ENCODE measurements at regions not wholly inside any gene's neighbourhood (a gene's known extent, or its start where the extent isn't known, plus 50 kb on each side); places are given as distances from the start of the nearest gene placed in this dataset.

DNA sequence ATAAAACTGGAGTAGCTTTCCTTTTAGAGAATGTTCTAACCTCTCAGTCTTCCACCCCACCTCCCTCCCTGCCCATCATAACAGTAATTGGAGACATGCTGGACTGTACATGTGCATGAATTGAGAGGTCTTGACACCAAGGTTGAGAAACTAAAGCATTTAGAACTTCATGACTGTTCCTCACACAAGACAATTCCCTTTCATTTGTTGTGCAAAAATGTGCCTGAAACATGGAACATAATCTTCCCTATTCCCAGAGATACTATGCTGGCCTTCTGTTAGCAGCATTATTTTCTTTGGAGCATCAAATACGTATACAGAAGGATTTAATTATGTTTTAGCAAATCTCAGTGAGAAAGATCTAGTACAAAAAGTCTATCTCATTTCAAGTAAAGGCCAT, 97.5 kb upstream of the KCNE2 start:
- H3K27me3 ChIP-seq (ENCODE audit: insufficient read depth, low read length): no peaks in the 10 kb centered on the region
- no peaks in the 10 kb centered on the region for H3K4me1 ChIP-seq (ENCODE audit: insufficient read depth, low read length)
- no peaks in the 10 kb centered on the region for H3K9me3 ChIP-seq (ENCODE audit: low read length)
- no peak overlapping the region for H3K4me3 ChIP-seq (ENCODE audit: low read length)
- no peaks in the 10 kb centered on the region for H3K36me3 ChIP-seq (ENCODE audit: insufficient read depth, low read length)
- H2AFZ ChIP-seq (ENCODE audit: low read depth, low read length): no peak overlapping the region

DNA sequence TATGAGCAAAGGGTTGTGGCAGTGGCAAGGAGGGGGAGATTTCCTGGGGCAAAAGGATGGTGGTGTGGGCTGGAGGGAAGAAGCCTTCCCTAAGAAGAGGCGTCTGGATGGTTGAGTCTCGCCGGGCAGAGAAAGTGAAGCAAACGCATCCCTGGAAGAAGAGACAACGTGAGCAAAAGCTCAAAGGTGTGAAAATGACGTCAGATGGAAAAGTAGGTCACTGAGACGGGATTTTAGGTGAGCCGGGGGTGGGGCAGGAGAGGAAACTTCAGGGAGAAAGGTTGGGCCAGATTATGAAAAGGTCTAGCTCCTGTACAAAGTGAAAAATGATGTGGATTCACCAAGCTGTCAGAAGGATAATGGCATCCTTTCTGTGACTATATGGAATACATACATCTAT, 95.3 kb upstream of the KCNE2 start:
- H3K27me3 ChIP-seq (ENCODE audit: insufficient read depth, low read length): no peaks in the 10 kb centered on the region

DNA sequence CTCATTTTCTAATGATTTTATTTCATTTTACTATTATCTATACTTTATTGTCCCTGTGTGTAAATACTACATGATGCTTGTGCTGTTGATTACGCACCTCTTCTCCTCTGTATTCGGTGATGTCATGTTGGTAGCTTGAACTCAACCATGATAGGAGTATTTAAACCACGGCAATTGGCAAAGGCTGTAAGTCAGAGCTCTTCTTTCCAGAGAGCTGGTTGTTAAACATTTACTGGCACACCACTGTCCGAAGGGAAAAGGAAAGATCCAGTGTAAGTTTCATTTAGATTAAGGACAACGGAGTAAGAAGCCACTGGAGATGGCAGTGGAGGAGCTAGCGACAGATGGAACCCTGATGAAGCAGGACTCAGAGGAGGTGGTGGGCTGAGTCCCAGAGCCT, 93.4 kb upstream of the KCNE2 start:
- Histone ChIP-seq H3K36me3 (ENCODE audit: insufficient read depth, low read length) (no peaks in the 10 kb centered on the region), H3K4me3 (ENCODE audit: low read length) (no peak overlapping the region), H3K4me1 (ENCODE audit: insufficient read depth, low read length) (no peaks in the 10 kb centered on the region), H3K9me3 (ENCODE audit: low read length) (no peaks in the 10 kb centered on the region), H2AFZ (ENCODE audit: low read depth, low read length) (no peak overlapping the region), H3K27me3 (ENCODE audit: insufficient read depth, low read length) (no peaks in the 10 kb centered on the region)

More for the DNA sequence above, 95.3 kb upstream of the KCNE2 start:
- Histone ChIP-seq H3K9me3 (ENCODE audit: low read length) (no peaks in the 10 kb centered on the region), H2AFZ (ENCODE audit: low read depth, low read length) (no peak overlapping the region), H3K36me3 (ENCODE audit: insufficient read depth, low read length) (no peaks in the 10 kb centered on the region), H3K4me3 (ENCODE audit: low read length) (no peak overlapping the region), H3K4me1 (ENCODE audit: insufficient read depth, low read length) (no peaks in the 10 kb centered on the region)

DNA sequence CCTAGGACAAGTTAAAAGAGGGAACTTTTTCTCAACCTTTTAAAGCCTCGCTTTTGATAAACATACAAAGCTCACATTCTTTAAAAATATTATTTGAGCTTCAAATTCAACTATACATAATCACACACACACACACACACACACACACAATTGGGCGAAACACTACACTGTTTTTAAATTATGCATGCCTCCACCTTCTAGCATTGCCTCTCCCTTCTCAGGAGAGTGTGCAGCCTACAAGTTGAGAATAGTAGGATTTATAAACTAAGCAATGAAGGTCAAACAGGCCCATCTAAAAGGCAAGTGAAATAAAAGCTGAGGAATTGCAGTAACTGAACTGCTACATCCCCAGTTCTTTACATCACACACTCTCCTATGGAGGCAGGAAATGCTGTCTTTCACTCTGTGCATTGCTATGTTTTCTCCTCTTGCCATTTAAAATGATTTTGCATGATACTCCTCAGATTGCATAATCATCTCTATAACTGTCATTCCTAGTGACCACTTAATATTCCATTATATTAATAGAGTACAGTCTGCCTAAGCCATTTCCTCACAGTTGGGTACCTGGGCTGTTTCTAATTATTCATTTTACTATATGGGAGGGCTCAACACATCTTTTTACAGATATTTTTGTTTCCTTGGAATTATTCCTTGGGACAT, 92.5 kb upstream of the KCNE2 start:
- H3K4me3 ChIP-seq (ENCODE audit: low read length): no peak overlapping the region
- H3K36me3 ChIP-seq (ENCODE audit: insufficient read depth, low read length): no peaks in the 10 kb centered on the region
- H3K27me3 ChIP-seq (ENCODE audit: insufficient read depth, low read length): no peaks in the 10 kb centered on the region
- H3K9me3 ChIP-seq (ENCODE audit: low read length): no peaks in the 10 kb centered on the region
- no peaks in the 10 kb centered on the region for H3K4me1 ChIP-seq (ENCODE audit: insufficient read depth, low read length)
- H2AFZ ChIP-seq (ENCODE audit: low read depth, low read length): no peak overlapping the region

DNA sequence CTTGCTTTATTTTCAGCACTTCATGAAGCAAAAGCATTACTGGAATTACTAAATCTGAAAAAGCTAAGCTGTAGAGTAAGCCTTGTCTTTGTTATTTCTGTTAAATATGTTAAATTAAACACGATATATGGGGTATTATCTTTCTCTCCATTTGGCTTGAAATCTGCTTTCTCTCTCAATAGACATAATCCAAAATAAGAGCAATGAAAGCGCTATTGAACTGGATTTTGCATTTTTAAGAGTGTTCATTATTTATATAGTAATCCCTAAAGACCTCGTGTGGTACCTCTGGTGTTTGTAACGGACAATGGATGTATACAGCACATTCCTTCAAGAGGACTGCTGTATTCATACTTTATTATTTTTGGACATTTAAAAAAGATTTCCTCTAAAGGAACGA, 91.5 kb upstream of the KCNE2 start:
- Histone ChIP-seq H3K36me3 (ENCODE audit: insufficient read depth, low read length) (no peaks in the 10 kb centered on the region), H3K9me3 (ENCODE audit: low read length) (no peaks in the 10 kb centered on the region), H2AFZ (ENCODE audit: low read depth, low read length) (no peak overlapping the region), H3K4me3 (ENCODE audit: low read length) (no peak overlapping the region), H3K4me1 (ENCODE audit: insufficient read depth, low read length) (no peaks in the 10 kb centered on the region), H3K27me3 (ENCODE audit: insufficient read depth, low read length) (no peaks in the 10 kb centered on the region)

DNA sequence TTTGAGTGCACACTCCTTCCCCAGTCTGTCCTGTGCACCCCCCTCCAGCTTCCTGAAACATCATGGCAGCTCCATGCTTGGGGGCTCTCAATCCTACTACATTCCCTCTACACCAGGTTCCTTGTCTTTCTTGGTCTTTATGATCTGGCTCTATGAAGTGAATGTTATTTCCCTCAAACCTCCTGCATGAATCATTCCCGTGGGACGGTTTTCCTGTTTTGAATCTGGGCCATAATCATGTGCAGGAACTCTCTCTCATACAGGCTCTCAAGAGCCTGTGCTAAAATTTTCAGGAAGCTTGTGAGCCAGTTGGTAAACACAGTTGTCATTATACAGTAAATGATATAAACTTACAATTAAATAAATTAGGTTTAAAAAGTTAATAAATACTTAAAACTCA, 89.8 kb upstream of the KCNE2 start:
- no peaks in the 10 kb centered on the region for H3K9me3 ChIP-seq (ENCODE audit: low read length)
- H3K27me3 ChIP-seq (ENCODE audit: insufficient read depth, low read length): no peaks in the 10 kb centered on the region
- no peak overlapping the region for H2AFZ ChIP-seq (ENCODE audit: low read depth, low read length)
- peaks cover 1% of the 10 kb centered on the region for H3K4me1 ChIP-seq (ENCODE audit: insufficient read depth, low read length)
- no peaks in the 10 kb centered on the region for H3K36me3 ChIP-seq (ENCODE audit: insufficient read depth, low read length)
- no peak overlapping the region for H3K4me3 ChIP-seq (ENCODE audit: low read length)

DNA sequence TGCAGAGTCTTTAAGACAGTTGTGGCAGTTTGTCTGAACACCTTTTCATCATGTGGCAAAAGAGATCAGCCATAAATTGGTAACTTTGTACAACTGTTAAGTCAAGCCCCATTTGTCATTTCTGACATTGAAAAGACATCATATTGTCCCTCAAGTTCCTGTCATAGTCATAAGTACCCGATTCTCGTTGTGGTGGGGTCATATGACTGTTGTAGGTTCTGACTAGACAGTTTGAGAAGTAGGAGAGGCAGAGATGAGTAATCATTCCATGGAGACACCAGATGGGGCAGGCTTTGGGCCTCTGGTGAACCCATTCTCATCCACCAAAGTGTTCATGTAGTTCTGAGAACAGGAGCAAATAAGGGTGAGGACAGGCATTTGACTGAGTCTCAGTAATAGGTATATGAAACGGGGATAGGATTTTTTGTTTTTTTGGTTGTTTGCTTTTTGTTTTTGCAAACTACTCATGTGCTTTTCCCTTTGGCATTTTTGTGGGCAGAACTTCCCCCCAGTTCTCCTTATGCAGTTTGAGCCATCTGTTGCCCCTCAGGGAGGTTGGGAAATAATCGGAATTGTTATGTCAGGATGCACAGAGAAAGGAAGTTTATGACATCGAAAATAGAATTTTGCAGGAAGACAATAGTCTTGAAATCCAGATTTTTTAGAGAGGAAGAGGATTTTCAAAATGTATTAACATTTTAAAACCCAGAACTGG, 86.9 kb upstream of the KCNE2 start:
- H3K36me3 ChIP-seq (ENCODE audit: insufficient read depth, low read length): no peaks in the 10 kb centered on the region

DNA sequence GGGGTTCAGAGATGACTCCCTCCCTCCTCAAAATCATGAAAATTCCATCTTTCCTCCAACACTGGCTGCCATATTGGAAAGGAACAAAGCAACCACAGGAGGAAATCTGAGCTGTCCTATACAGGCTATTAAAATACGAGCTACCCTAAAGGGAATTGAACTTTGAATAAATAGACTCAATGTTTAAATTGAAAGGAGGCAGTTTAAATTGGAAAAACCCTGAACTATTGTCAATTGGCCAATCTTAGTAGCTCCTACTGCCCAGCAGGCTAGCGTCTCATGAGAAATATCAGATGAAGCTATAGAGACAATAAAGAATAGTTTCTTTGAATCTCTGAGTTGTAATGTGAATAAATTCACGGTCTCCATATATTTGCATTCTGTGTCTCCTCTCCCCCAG, 85.4 kb upstream of the KCNE2 start:
- H3K36me3 ChIP-seq (ENCODE audit: insufficient read depth, low read length): no peaks in the 10 kb centered on the region
- no peaks in the 10 kb centered on the region for H3K27me3 ChIP-seq (ENCODE audit: insufficient read depth, low read length)
- H3K4me1 ChIP-seq (ENCODE audit: insufficient read depth, low read length): peaks cover 5% of the 10 kb centered on the region
- no peaks in the 10 kb centered on the region for H3K9me3 ChIP-seq (ENCODE audit: low read length)
- no peak overlapping the region for H3K4me3 ChIP-seq (ENCODE audit: low read length)
- no peak overlapping the region for H2AFZ ChIP-seq (ENCODE audit: low read depth, low read length)

More for the DNA sequence above, 86.9 kb upstream of the KCNE2 start:
- no peak overlapping the region for H2AFZ ChIP-seq (ENCODE audit: low read depth, low read length)
- no peak overlapping the region for H3K4me3 ChIP-seq (ENCODE audit: low read length)
- peaks cover 5% of the 10 kb centered on the region for H3K4me1 ChIP-seq (ENCODE audit: insufficient read depth, low read length)
- no peaks in the 10 kb centered on the region for H3K27me3 ChIP-seq (ENCODE audit: insufficient read depth, low read length)
- no peaks in the 10 kb centered on the region for H3K9me3 ChIP-seq (ENCODE audit: low read length)

DNA sequence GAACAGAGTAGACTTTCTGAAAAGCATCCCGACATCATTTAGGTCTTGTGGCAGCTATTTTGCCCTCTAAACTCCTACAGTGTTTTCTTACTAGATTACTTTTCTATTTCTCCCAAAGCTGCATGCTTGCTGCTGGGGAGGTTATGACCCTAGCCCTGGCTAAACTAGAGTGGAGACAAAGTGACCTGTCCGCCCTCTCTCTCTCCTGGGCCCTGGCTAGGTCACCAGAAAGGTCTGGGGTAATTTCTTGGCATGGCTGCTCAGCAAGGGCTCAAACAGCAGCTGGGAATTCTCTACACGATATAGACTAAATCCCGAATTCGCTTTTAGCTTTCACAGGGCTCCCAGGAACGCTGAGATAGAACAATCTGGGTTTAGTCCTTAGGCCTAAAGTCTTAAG, 84.5 kb upstream of the KCNE2 start:
- H3K36me3 ChIP-seq (ENCODE audit: insufficient read depth, low read length): no peaks in the 10 kb centered on the region
- no peak overlapping the region for H2AFZ ChIP-seq (ENCODE audit: low read depth, low read length)
- no peaks in the 10 kb centered on the region for H3K9me3 ChIP-seq (ENCODE audit: low read length)
- no peak overlapping the region for H3K4me3 ChIP-seq (ENCODE audit: low read length)
- no peaks in the 10 kb centered on the region for H3K27me3 ChIP-seq (ENCODE audit: insufficient read depth, low read length)
- H3K4me1 ChIP-seq (ENCODE audit: insufficient read depth, low read length): peaks cover 5% of the 10 kb centered on the region

DNA sequence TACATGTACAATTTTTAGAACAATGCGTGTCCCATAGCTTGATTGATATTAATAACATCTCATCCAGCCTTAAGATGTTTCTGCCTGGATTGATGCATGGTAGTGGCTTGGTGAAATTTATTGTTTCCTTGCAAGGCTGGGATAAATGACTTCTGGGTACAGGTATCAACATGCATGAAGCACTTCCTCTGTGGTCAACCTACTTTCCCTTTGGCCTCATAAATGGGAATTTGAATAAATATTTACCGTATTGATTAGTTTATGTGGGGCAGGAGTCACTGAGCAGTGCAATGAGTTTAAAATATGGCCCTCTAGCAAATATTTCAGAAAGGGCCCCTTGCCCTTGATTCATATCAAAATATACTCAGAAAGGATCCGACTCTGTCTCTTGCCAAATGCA, 83.9 kb upstream of the KCNE2 start:
- Histone ChIP-seq H3K9me3 (ENCODE audit: low read length) (no peaks in the 10 kb centered on the region), H3K4me1 (ENCODE audit: insufficient read depth, low read length) (peaks cover 5% of the 10 kb centered on the region)

DNA sequence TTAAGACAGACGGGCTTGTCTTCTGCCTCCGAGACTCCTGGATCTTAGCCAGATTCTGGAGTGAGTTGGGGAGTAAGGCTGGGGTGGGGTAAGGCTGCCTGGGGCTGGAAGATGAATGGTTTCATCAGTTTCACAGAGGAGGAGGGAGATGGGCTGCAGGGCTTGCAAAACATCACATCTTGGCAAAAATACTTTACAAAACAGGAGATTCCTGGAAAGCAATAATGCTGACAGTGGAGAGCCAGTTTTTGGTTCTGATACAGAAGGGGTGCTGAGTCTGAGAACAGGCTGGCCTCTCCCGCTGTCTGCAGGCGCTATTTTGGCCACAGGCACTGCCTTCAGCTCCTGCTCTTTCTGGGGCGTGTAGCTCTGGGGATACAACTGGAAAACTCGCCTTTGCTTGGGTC, 83.4 kb upstream of the KCNE2 start:
- H2AFZ ChIP-seq (ENCODE audit: low read depth, low read length): no peak overlapping the region
- H3K27me3 ChIP-seq (ENCODE audit: insufficient read depth, low read length): no peaks in the 10 kb centered on the region
- H3K4me1 ChIP-seq (ENCODE audit: insufficient read depth, low read length): peaks cover 5% of the 10 kb centered on the region
- no peak overlapping the region for H3K4me3 ChIP-seq (ENCODE audit: low read length)
- peaks cover under 1% of the 10 kb centered on the region for H3K9me3 ChIP-seq (ENCODE audit: low read length)
- H3K36me3 ChIP-seq (ENCODE audit: insufficient read depth, low read length): no peaks in the 10 kb centered on the region

More for the DNA sequence above, 83.9 kb upstream of the KCNE2 start:
- Histone ChIP-seq H3K36me3 (ENCODE audit: insufficient read depth, low read length) (no peaks in the 10 kb centered on the region), H2AFZ (ENCODE audit: low read depth, low read length) (no peak overlapping the region), H3K27me3 (ENCODE audit: insufficient read depth, low read length) (no peaks in the 10 kb centered on the region), H3K4me3 (ENCODE audit: low read length) (no peak overlapping the region)

DNA sequence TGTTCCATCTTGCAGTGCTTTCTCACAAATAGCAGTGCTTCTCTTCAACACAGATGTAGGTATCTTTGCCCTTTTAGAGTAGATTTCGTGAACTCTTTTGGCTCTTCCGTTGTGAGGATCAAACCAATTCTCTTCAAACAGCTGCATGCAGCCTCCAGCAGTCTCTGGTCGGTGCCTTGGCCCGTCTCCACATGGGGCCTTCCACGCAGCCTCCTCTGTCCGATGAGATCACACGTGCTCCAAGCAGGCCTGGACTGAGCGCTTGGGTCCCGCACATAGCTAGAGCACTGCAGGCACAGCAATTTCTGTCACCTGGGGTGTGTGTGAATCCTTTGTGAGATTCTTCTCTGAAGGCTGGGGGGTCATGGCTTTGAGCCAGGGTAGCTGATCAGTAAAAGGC, 82.8 kb upstream of the KCNE2 start:
- Histone ChIP-seq H3K36me3 (ENCODE audit: insufficient read depth, low read length) (no peaks in the 10 kb centered on the region), H3K4me1 (ENCODE audit: insufficient read depth, low read length) (peaks cover 5% of the 10 kb centered on the region), H3K27me3 (ENCODE audit: insufficient read depth, low read length) (no peaks in the 10 kb centered on the region), H3K9me3 (ENCODE audit: low read length) (peaks cover 3% of the 10 kb centered on the region), H3K4me3 (ENCODE audit: low read length) (no peak overlapping the region), H2AFZ (ENCODE audit: low read depth, low read length) (no peak overlapping the region)

DNA sequence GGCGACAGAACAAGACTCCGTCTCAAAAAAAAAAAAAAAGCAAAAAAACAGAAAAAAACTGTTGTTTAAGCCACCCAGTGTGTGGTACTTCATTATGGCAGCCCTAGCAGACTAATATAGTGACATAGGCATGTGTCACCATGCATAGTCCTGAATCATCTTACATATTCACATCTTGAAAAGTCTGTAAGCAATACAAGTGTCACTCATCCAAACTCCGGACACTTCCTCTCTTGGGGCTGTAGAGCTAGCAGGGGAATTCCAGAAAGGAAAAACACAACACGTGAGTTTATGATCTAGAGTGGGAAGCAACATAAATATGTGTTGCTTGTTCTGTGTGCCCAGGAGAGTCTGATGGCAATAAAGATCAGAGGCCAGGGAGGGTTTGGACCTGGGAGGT, 81.6 kb upstream of the KCNE2 start:
- no peak overlapping the region for H3K4me3 ChIP-seq (ENCODE audit: low read length)
- H3K36me3 ChIP-seq (ENCODE audit: insufficient read depth, low read length): no peaks in the 10 kb centered on the region

DNA sequence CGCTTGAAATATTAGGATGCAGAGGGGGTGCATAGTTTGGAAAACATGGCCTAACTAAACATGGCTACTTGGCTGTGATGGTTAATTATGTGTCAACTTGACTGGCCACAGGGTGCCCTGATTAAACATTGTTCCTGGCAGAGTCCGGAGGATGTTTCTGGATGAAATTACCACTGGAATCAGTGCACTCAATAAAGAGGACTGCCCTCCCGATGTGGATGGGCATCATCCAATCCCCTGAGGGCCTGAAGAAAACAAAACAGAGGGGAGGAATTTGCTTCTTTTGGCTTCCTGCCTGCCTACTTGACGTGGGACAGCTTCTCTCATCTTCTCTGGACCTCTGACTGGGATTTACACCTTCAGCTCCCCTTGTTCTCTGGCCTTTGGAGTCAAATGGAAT, 79.1 kb upstream of the KCNE2 start:
- Histone ChIP-seq H3K36me3 (ENCODE audit: insufficient read depth, low read length) (no peaks in the 10 kb centered on the region), H3K27me3 (ENCODE audit: insufficient read depth, low read length) (no peaks in the 10 kb centered on the region), H3K9me3 (ENCODE audit: low read length) (peaks cover 7% of the 10 kb centered on the region), H2AFZ (ENCODE audit: low read depth, low read length) (no peak overlapping the region), H3K4me3 (ENCODE audit: low read length) (no peak overlapping the region), H3K4me1 (ENCODE audit: insufficient read depth, low read length) (no peaks in the 10 kb centered on the region)

More for the DNA sequence above, 81.6 kb upstream of the KCNE2 start:
- Histone ChIP-seq H3K4me1 (ENCODE audit: insufficient read depth, low read length) (peaks cover 5% of the 10 kb centered on the region), H3K9me3 (ENCODE audit: low read length) (peaks cover 3% of the 10 kb centered on the region), H2AFZ (ENCODE audit: low read depth, low read length) (no peak overlapping the region), H3K27me3 (ENCODE audit: insufficient read depth, low read length) (no peaks in the 10 kb centered on the region)

Measured in neuron (in vitro differentiated cells).